Skeletal muscle tissue (tissue), 3 donors: ENCODE measurements at regions not wholly inside any gene's neighbourhood (a gene's known extent, or its start where the extent isn't known, plus 50 kb on each side); places are given as distances from the start of the nearest gene placed in this dataset.

Experiments used
- H3K27ac ChIP-seq: one replicate; pipeline ENCODE4 v1.7.0; 2013; ENCODE audit warnings: mild to moderate bottlenecking, low read depth, low read length, inconsistent platforms
- H3K27me3 ChIP-seq, 3 donors: one replicate each; pipeline ENCODE4 v1.7.0; 2013; ENCODE audit warnings: low read length in 3 of 3; ENCODE audit not compliant: control insufficient read depth in 3 of 3, insufficient read depth in 3 of 3
- H3K36me3 ChIP-seq, 3 donors: one replicate each; pipeline ENCODE4 v1.7.0; 2013; ENCODE audit warnings: low read length in 3 of 3; ENCODE audit not compliant: control insufficient read depth in 3 of 3, insufficient read depth in 3 of 3
- H3K4me1 ChIP-seq, 3 donors: one replicate each; pipeline ENCODE4 v1.7.0; 2013; ENCODE audit warnings: low read length in 3 of 3, mild to moderate bottlenecking in 3 of 3; ENCODE audit not compliant: control insufficient read depth in 3 of 3, insufficient read depth in 3 of 3
- H3K4me3 ChIP-seq, 3 donors: one replicate each; pipeline ENCODE4 v1.7.0; 2013; ENCODE audit warnings: low read length in 3 of 3
- H3K9ac ChIP-seq, 3 donors: one replicate each; pipeline ENCODE4 v1.7.0; 2013; ENCODE audit warnings: low read length in 3 of 3, mild to moderate bottlenecking in 3 of 3, moderate library complexity in 2 of 3, low read depth in 1 of 3
- H3K9me3 ChIP-seq, 3 donors: one replicate each; pipeline ENCODE4 v1.7.0; 2013; ENCODE audit warnings: low read length in 3 of 3; ENCODE audit not compliant: control insufficient read depth in 3 of 3
- donor health status: Osteomylitis.

- Histone ChIP-seq H3K27ac (no peak overlapping the region), H3K4me3 (no peak overlapping the region), H3K27me3 (no peaks in the 10 kb centered on the region), H3K9me3 (no peaks in the 10 kb centered on the region), H3K4me1 (no peaks in the 10 kb centered on the region), H3K9ac (no peak overlapping the region), H3K36me3 (no peaks in the 10 kb centered on the region)
Measured at GRCh38 chr10:106181501-106181900, 983.0 kb downstream of the SORCS1 start.

- Histone ChIP-seq H3K27ac (no peak overlapping the region), H3K4me3 (no peak overlapping the region), H3K9ac (no peak overlapping the region), H3K27me3 (no peaks in the 10 kb centered on the region), H3K4me1 (no peaks in the 10 kb centered on the region), H3K36me3 (no peaks in the 10 kb centered on the region), H3K9me3 (no peaks in the 10 kb centered on the region)
Measured at GRCh38 chr10:106179430-106179829, 985.1 kb downstream of the SORCS1 start.

GRCh38 chr10:106175760-106176377, 988.6 kb downstream of the SORCS1 start:
- H3K4me1 ChIP-seq, result no peaks in the 10 kb centered on the region

GRCh38 chr10:106173838-106174237, 990.7 kb downstream of the SORCS1 start:
- Histone ChIP-seq H3K4me1 (no peaks in the 10 kb centered on the region), H3K27me3 (no peaks in the 10 kb centered on the region), H3K4me3 (no peak overlapping the region), H3K9me3 (no peaks in the 10 kb centered on the region), H3K36me3 (no peaks in the 10 kb centered on the region), H3K9ac (no peak overlapping the region), H3K27ac (no peak overlapping the region)

More at GRCh38 chr10:106175760-106176377, 988.6 kb downstream of the SORCS1 start:
- Histone ChIP-seq H3K9ac (no peak overlapping the region), H3K27ac (no peak overlapping the region), H3K9me3 (no peaks in the 10 kb centered on the region), H3K27me3 (no peaks in the 10 kb centered on the region), H3K4me3 (no peak overlapping the region), H3K36me3 (no peaks in the 10 kb centered on the region)

GRCh38 chr10:106169241-106169640, 995.3 kb downstream of the SORCS1 start:
- Histone ChIP-seq H3K4me3 (no peak overlapping the region), H3K9ac (no peak overlapping the region), H3K9me3 (no peaks in the 10 kb centered on the region), H3K27me3 (no peaks in the 10 kb centered on the region), H3K36me3 (no peaks in the 10 kb centered on the region), H3K4me1 (no peaks in the 10 kb centered on the region), H3K27ac (no peak overlapping the region)

GRCh38 chr10:106167946-106168345, 996.6 kb downstream of the SORCS1 start:
- no peaks in the 10 kb centered on the region for H3K4me1 ChIP-seq
- no peaks in the 10 kb centered on the region for H3K9me3 ChIP-seq
- no peak overlapping the region for H3K9ac ChIP-seq
- no peaks in the 10 kb centered on the region for H3K27me3 ChIP-seq
- H3K36me3 ChIP-seq, result no peaks in the 10 kb centered on the region
- H3K4me3 ChIP-seq, result no peak overlapping the region
- no peak overlapping the region for H3K27ac ChIP-seq

GRCh38 chr10:106158241-106158640, 1006.3 kb downstream of the SORCS1 start:
- Histone ChIP-seq H3K27ac (no peak overlapping the region), H3K4me3 (no peak overlapping the region), H3K9ac (no peak overlapping the region), H3K36me3 (no peaks in the 10 kb centered on the region), H3K9me3 (no peaks in the 10 kb centered on the region), H3K27me3 (no peaks in the 10 kb centered on the region), H3K4me1 (no peaks in the 10 kb centered on the region)

- Histone ChIP-seq H3K9me3 (no peaks in the 10 kb centered on the region), H3K36me3 (no peaks in the 10 kb centered on the region), H3K27ac (no peak overlapping the region), H3K4me1 (no peaks in the 10 kb centered on the region), H3K4me3 (no peak overlapping the region), H3K27me3 (no peaks in the 10 kb centered on the region), H3K9ac (no peak overlapping the region)
Measured at GRCh38 chr10:106147021-106147420, 1017.5 kb downstream of the SORCS1 start.

GRCh38 chr10:106139915-106140314, 1024.6 kb downstream of the SORCS1 start:
- Histone ChIP-seq H3K27me3 (no peaks in the 10 kb centered on the region), H3K27ac (no peak overlapping the region), H3K9me3 (no peaks in the 10 kb centered on the region), H3K9ac (no peak overlapping the region), H3K4me3 (no peak overlapping the region), H3K36me3 (no peaks in the 10 kb centered on the region), H3K4me1 (no peaks in the 10 kb centered on the region)

- no peaks in the 10 kb centered on the region for H3K36me3 ChIP-seq
- H3K4me3 ChIP-seq, result no peak overlapping the region
- no peaks in the 10 kb centered on the region for H3K27me3 ChIP-seq
Measured at GRCh38 chr10:106136175-106136574, 1028.3 kb downstream of the SORCS1 start.

More at GRCh38 chr10:106136175-106136574, 1028.3 kb downstream of the SORCS1 start:
- H3K9me3 ChIP-seq, result no peaks in the 10 kb centered on the region
- no peak overlapping the region for H3K9ac ChIP-seq
- H3K4me1 ChIP-seq, result no peaks in the 10 kb centered on the region
- H3K27ac ChIP-seq, result no peak overlapping the region
